Osteocyte (in vitro differentiated cells): ENCODE measurements at regions not wholly inside any gene's neighbourhood (a gene's known extent, or its start where the extent isn't known, plus 50 kb on each side); places are given as distances from the start of the nearest gene placed in this dataset.

Experiments
- DNase-seq: peaks from one replicate; pipeline ENCODE4 v3.0.0; 2021; ENCODE audit warnings: mixed read lengths; ENCODE audit not compliant: unreplicated experiment; ENCODE audit errors: extremely low spot score
- H3K27ac Mint-ChIP-seq: one replicate; pipeline ENCODE4 v1.8.0; 2021; ENCODE audit warnings: mild to moderate bottlenecking, mixed read lengths; ENCODE audit not compliant: unreplicated experiment
- H3K27me3 Mint-ChIP-seq: one replicate; pipeline ENCODE4 v1.8.0; 2021; ENCODE audit warnings: mixed read lengths; ENCODE audit not compliant: unreplicated experiment
- H3K36me3 Mint-ChIP-seq: one replicate; pipeline ENCODE4 v1.8.0; 2021; ENCODE audit warnings: mixed read lengths; ENCODE audit not compliant: unreplicated experiment
- H3K4me1 Mint-ChIP-seq: one replicate; pipeline ENCODE4 v1.8.0; 2021; ENCODE audit warnings: mixed read lengths; ENCODE audit not compliant: unreplicated experiment
- H3K4me3 Mint-ChIP-seq: one replicate; pipeline ENCODE4 v1.8.0; 2021; ENCODE audit warnings: mild to moderate bottlenecking, moderate library complexity, mixed read lengths; ENCODE audit not compliant: unreplicated experiment
- H3K9me3 Mint-ChIP-seq: one replicate; pipeline ENCODE4 v1.8.0; 2021; ENCODE audit warnings: mixed read lengths; ENCODE audit not compliant: unreplicated experiment
- CTCF ChIP-seq: fragments of 200-600 bp; sonication (generic); IDR thresholded peaks from 2 replicates; pipeline ENCODE4 v1.5.0; 2021; ENCODE audit warnings: antibody characterized with exemption, mild to moderate bottlenecking, moderate library complexity

GRCh38 chr1:239840790-239841189, 250.9 kb upstream of the FMN2 start:
- DNase-seq: no peak
- TF ChIP-seq CTCF: no peak
- Mint-ChIP-seq H3K4me3 (no peak overlapping the region), H3K36me3 (no peaks in the 10 kb centered on the region), H3K4me1 (no peaks in the 10 kb centered on the region), H3K27ac (no peak overlapping the region), H3K27me3 (peaks cover 12% of the 10 kb centered on the region), H3K9me3 (no peaks in the 10 kb centered on the region)

GRCh38 chr1:239841631-239842030, 250.1 kb upstream of the FMN2 start:
- H3K36me3 Mint-ChIP-seq: no peaks in the 10 kb centered on the region
- H3K9me3 Mint-ChIP-seq: no peaks in the 10 kb centered on the region
- no peak overlapping the region for H3K4me3 Mint-ChIP-seq
- no peak overlapping the region for H3K27ac Mint-ChIP-seq
- H3K4me1 Mint-ChIP-seq: no peaks in the 10 kb centered on the region
- no peak for TF ChIP-seq CTCF
- no peak for DNase-seq
- peaks cover 9% of the 10 kb centered on the region for H3K27me3 Mint-ChIP-seq

- H3K4me1 Mint-ChIP-seq: no peaks in the 10 kb centered on the region
- no peak overlapping the region for H3K27ac Mint-ChIP-seq
- DNase-seq: no peak
- H3K4me3 Mint-ChIP-seq: no peak overlapping the region
- H3K9me3 Mint-ChIP-seq: no peaks in the 10 kb centered on the region
- no peak for TF ChIP-seq CTCF
- H3K27me3 Mint-ChIP-seq: peaks cover 7% of the 10 kb centered on the region
- H3K36me3 Mint-ChIP-seq: no peaks in the 10 kb centered on the region
These were observed 248.1 kb upstream of the FMN2 start for GRCh38 chr1:239843541-239843940.

- Mint-ChIP-seq H3K4me3 (no peak overlapping the region), H3K27me3 (no peaks in the 10 kb centered on the region)
These were observed 246.8 kb upstream of the FMN2 start for GRCh38 chr1:239844833-239845232.

GRCh38 chr1:239854922-239855321, 236.8 kb upstream of the FMN2 start:
- Mint-ChIP-seq H3K36me3 (no peaks in the 10 kb centered on the region), H3K9me3 (no peaks in the 10 kb centered on the region), H3K4me1 (no peaks in the 10 kb centered on the region), H3K27me3 (peaks cover 40% of the 10 kb centered on the region), H3K27ac (no peak overlapping the region), H3K4me3 (no peak overlapping the region)
- DNase-seq: no peak
- TF ChIP-seq CTCF: no peak

More at GRCh38 chr1:239844833-239845232, 246.8 kb upstream of the FMN2 start:
- no peaks in the 10 kb centered on the region for H3K9me3 Mint-ChIP-seq
- no peak for TF ChIP-seq CTCF
- H3K36me3 Mint-ChIP-seq: no peaks in the 10 kb centered on the region
- H3K4me1 Mint-ChIP-seq: no peaks in the 10 kb centered on the region
- no peak overlapping the region for H3K27ac Mint-ChIP-seq
- DNase-seq: no peak
